GM12878 (cell line): ENCODE measurements at regions not wholly inside any gene's neighbourhood (a gene's known extent, or its start where the extent isn't known, plus 50 kb on each side); places are given as distances from the start of the nearest gene placed in this dataset.

Experiments
- ATAC-seq: fragments of 200-7000 bp; cut with Tn5 transposase; 3 replicates; pipeline ENCODE4 v1.9.1; 2020; ENCODE audit warnings: mild to moderate bottlenecking, moderate library complexity
- BruUV-seq: library from RNA; stranded (reverse); fragments of 400-500 nt; replicated peaks from 2 replicates; lab custom pipeline; 2021; lab: Mats Ljungman, UMichigan
- CTCF ChIA-PET: fragments of 300-600 bp; sonication (Branson Sonifier 250); formaldehyde crosslinking; extraction: SDS; loops from one replicate; lab custom pipeline; 2021; ENCODE audit warnings: inconsistent platforms; lab: Yijun Ruan, JAX
- POLR2A ChIA-PET: fragments of 350-600 bp; formaldehyde crosslinking; extraction: SDS; loops from one replicate; lab custom pipeline; 2021; ENCODE audit warnings: inconsistent platforms; lab: Charles Lee
- RAD21 ChIA-PET: fragments of 300-600 bp; sonication (Branson Sonifier 250); formaldehyde crosslinking; loops from one replicate; lab custom pipeline; 2023; ENCODE audit warnings: antibody characterized with exemption; ENCODE audit not compliant: unreplicated experiment; lab: Charles Lee
- SMC1A ChIA-PET: fragments of 300-600 bp; sonication (Branson Sonifier 250); formaldehyde crosslinking; loops from one replicate; lab custom pipeline; 2023; ENCODE audit not compliant: unreplicated experiment, uncharacterized antibody; lab: Charles Lee
- DNase-seq: peaks from one replicate; pipeline ENCODE4 v3.0.0-alpha.2; 2011; ENCODE audit warnings: low read depth, low spot score
- FAIRE-seq: peaks from 3 replicates; lab custom pipeline; 2011; peaks lifted over from hg19 to GRCh38; lab: Jason Lieb, UNC
- H2AFZ ChIP-seq: 2 replicates; pipeline ENCODE4 v1.6.0; 2011; ENCODE audit warnings: low read depth, low read length, control low read depth; ENCODE audit not compliant: control insufficient read depth
- H3K27ac ChIP-seq: 2 replicates; pipeline ENCODE4 v1.5.1; 2011; ENCODE audit warnings: control low read depth; ENCODE audit not compliant: control insufficient read depth, insufficient read depth
- H3K27me3 ChIP-seq, 2 experiments: replicated peaks in 1 of 2; 2 replicates each; pipeline versions ENCODE4 v1.6.0 to v1.6.1; 2011; ENCODE audit warnings: low read length in 1 of 2; ENCODE audit not compliant: control insufficient read depth in 2 of 2, insufficient read depth in 2 of 2
- H3K36me3 ChIP-seq, 2 experiments: 2 replicates each; pipeline ENCODE4 v1.5.1; 2011; ENCODE audit warnings: low read length in 1 of 2; ENCODE audit not compliant: control insufficient read depth in 2 of 2, insufficient read depth in 2 of 2
- H3K4me1 ChIP-seq: 2 replicates; pipeline ENCODE4 v1.6.1; 2011; ENCODE audit warnings: mild to moderate bottlenecking, low read length, moderate library complexity, mixed read lengths; ENCODE audit not compliant: control insufficient read depth, insufficient read depth
- H3K4me2 ChIP-seq: 2 replicates; pipeline ENCODE4 v1.6.0; 2011; ENCODE audit warnings: control low read depth; ENCODE audit not compliant: control insufficient read depth, insufficient read depth
- H3K4me3 ChIP-seq: fragments of 200-600 bp; sonication (generic); 2 replicates; pipeline ENCODE4 v1.5.1; 2016
- H3K79me2 ChIP-seq: 2 replicates; pipeline ENCODE4 v1.6.0; 2011; ENCODE audit warnings: low read length; ENCODE audit not compliant: control insufficient read depth, insufficient read depth
- H3K9ac ChIP-seq: 2 replicates; pipeline ENCODE4 v1.8.0; 2011; ENCODE audit warnings: low read length, control low read depth, mixed read lengths; ENCODE audit not compliant: control insufficient read depth, insufficient read depth
- H3K9me3 ChIP-seq: replicated peaks from 3 replicates; pipeline ENCODE4 v1.5.1; 2011; ENCODE audit warnings: mild to moderate bottlenecking, low read length; ENCODE audit not compliant: control insufficient read depth, insufficient read depth
- H4K20me1 ChIP-seq: 2 replicates; pipeline ENCODE4 v1.6.0; 2011; ENCODE audit not compliant: control insufficient read depth, insufficient read depth
- EZH2 ChIP-seq: IDR thresholded peaks from 2 replicates; pipeline ENCODE4 v1.6.1; 2012; ENCODE audit warnings: low read depth, mild to moderate bottlenecking, control low read depth, inconsistent platforms, low read length, borderline replicate concordance; ENCODE audit not compliant: control insufficient read depth
- IRF4 ChIP-seq: IDR thresholded peaks from 2 replicates; pipeline ENCODE4 v1.6.1; 2011; ENCODE audit warnings: low read depth, low read length
- KAT2A ChIP-seq: conservative IDR thresholded peaks from 2 replicates; pipeline ENCODE4 v1.6.1; 2011; ENCODE audit warnings: low read depth, low read length; ENCODE audit not compliant: control insufficient read depth
- POLR2AphosphoS2 ChIP-seq: IDR thresholded peaks from 2 replicates; pipeline ENCODE4 v1.6.1; 2011; ENCODE audit warnings: low read depth, mild to moderate bottlenecking, low read length, improper control_type of control experiment, moderate library complexity
- SMAD1 ChIP-seq: fragments of 450-650 bp; IDR thresholded peaks from 2 replicates; pipeline ENCODE4 v1.6.1; 2018; ENCODE audit warnings: mild to moderate bottlenecking, low read depth; ENCODE audit not compliant: partially characterized antibody
- SMAD5 ChIP-seq: IDR thresholded peaks from 2 replicates; pipeline ENCODE4 v1.6.1; 2016; ENCODE audit warnings: antibody characterized with exemption, low read depth
- SMARCA5 ChIP-seq: fragments of 450-650 bp; IDR thresholded peaks from 2 replicates; pipeline ENCODE4 v1.6.1; 2017; ENCODE audit warnings: mild to moderate bottlenecking
- TAF1 ChIP-seq: IDR thresholded peaks from 2 replicates; pipeline ENCODE4 v1.6.1; 2011; ENCODE audit warnings: mild to moderate bottlenecking, low read depth, low read length, borderline replicate concordance
- ZBTB33 ChIP-seq: fragments of 450-650 bp; IDR thresholded peaks from 2 replicates; pipeline ENCODE4 v1.6.1; 2017; ENCODE audit warnings: mild to moderate bottlenecking
- ZNF274 ChIP-seq: IDR thresholded peaks from one replicate; pipeline ENCODE4 v1.8.0; 2011; ENCODE audit not compliant: insufficient read length, insufficient read depth
- WGBS: methylation state at CpG from one replicate; pipeline ENCODE4 v1.1.6; 2016; ENCODE audit warnings: low lambda C conversion rate; ENCODE audit not compliant: insufficient replicate concordance, insufficient coverage; ENCODE audit errors: missing lambda C conversion rate; 5-methylcytosine and 5-hydroxymethylcytosine counted together
- in situ Hi-C: fragments of 300-500 bp; cut with MboI; formaldehyde crosslinking; loops from 9 replicates; pipeline ENCODE4 v1.14.3; 2018; ENCODE audit warnings: mixed read lengths
- intact Hi-C: fragments of 100-400 bp; cut with micrococcal nuclease; formaldehyde crosslinking; loops from one replicate; pipeline ENCODE4 v1.14.2; 2022; ENCODE audit not compliant: unreplicated experiment
- TF ChIP-seq, protein P1 (sequence below): fragments of 150-350 bp; IDR thresholded peaks from 2 replicates; pipeline ENCODE4 v1.6.1; 2016; ENCODE audit warnings: low read depth, low read length
- TF ChIP-seq, protein P2 (sequence below): fragments of 150-350 bp; IDR thresholded peaks from 2 replicates; pipeline ENCODE4 v1.6.1; 2014; ENCODE audit warnings: mild to moderate bottlenecking, low read depth, low read length
- TF ChIP-seq, protein P3 (sequence below): fragments of 450-650 bp; IDR thresholded peaks from 2 replicates; pipeline ENCODE4 v1.6.1; 2018; ENCODE audit warnings: mild to moderate bottlenecking, low read depth, moderate library complexity; ENCODE audit not compliant: partially characterized antibody
- TF ChIP-seq, protein P4 (sequence below): IDR thresholded peaks from 2 replicates; pipeline ENCODE4 v1.6.1; 2011; ENCODE audit warnings: borderline replicate concordance, low read depth, mild to moderate bottlenecking, moderate library complexity, low read length; ENCODE audit not compliant: insufficient read depth, poor library complexity, severe bottlenecking

- SMC1A ChIA-PET = no interaction called here
- no peak overlapping the region for H3K4me3 ChIP-seq
- FAIRE-seq (no peak), ATAC-seq (no peak), DNase-seq (no peak)
- CTCF ChIA-PET = no interaction called here
- 55% methylated on average over 3 of the region's 3 CpGs for WGBS
- intact Hi-C loops = no loop called here
- H2AFZ ChIP-seq = no peak overlapping the region
- no peaks in the 10 kb centered on the region for H3K27me3 ChIP-seq
- RAD21 ChIA-PET = no interaction called here
- in situ Hi-C loops = no loop called here
- H4K20me1 ChIP-seq = no peaks in the 10 kb centered on the region
- no peak overlapping the region for H3K4me2 ChIP-seq
- H3K27ac ChIP-seq = no peak overlapping the region
- H3K9me3 ChIP-seq = no peaks in the 10 kb centered on the region
- POLR2A ChIA-PET = no interaction called here
- H3K36me3 ChIP-seq = no peaks in the 10 kb centered on the region
- BruUV-seq = no TSS peak
- no peak overlapping the region for H3K9ac ChIP-seq
- no peaks in the 10 kb centered on the region for H3K79me2 ChIP-seq
- no peaks in the 10 kb centered on the region for H3K4me1 ChIP-seq
- TF ChIP-seq, protein P1, sequence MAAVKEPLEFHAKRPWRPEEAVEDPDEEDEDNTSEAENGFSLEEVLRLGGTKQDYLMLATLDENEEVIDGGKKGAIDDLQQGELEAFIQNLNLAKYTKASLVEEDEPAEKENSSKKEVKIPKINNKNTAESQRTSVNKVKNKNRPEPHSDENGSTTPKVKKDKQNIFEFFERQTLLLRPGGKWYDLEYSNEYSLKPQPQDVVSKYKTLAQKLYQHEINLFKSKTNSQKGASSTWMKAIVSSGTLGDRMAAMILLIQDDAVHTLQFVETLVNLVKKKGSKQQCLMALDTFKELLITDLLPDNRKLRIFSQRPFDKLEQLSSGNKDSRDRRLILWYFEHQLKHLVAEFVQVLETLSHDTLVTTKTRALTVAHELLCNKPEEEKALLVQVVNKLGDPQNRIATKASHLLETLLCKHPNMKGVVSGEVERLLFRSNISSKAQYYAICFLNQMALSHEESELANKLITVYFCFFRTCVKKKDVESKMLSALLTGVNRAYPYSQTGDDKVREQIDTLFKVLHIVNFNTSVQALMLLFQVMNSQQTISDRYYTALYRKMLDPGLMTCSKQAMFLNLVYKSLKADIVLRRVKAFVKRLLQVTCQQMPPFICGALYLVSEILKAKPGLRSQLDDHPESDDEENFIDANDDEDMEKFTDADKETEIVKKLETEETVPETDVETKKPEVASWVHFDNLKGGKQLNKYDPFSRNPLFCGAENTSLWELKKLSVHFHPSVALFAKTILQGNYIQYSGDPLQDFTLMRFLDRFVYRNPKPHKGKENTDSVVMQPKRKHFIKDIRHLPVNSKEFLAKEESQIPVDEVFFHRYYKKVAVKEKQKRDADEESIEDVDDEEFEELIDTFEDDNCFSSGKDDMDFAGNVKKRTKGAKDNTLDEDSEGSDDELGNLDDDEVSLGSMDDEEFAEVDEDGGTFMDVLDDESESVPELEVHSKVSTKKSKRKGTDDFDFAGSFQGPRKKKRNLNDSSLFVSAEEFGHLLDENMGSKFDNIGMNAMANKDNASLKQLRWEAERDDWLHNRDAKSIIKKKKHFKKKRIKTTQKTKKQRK = no peak
- no peak for TF ChIP-seq KAT2A
- TF ChIP-seq ZNF274 = no peak
- no peak for TF ChIP-seq EZH2
- TF ChIP-seq SMAD1 = no peak
- TF ChIP-seq, protein P2, sequence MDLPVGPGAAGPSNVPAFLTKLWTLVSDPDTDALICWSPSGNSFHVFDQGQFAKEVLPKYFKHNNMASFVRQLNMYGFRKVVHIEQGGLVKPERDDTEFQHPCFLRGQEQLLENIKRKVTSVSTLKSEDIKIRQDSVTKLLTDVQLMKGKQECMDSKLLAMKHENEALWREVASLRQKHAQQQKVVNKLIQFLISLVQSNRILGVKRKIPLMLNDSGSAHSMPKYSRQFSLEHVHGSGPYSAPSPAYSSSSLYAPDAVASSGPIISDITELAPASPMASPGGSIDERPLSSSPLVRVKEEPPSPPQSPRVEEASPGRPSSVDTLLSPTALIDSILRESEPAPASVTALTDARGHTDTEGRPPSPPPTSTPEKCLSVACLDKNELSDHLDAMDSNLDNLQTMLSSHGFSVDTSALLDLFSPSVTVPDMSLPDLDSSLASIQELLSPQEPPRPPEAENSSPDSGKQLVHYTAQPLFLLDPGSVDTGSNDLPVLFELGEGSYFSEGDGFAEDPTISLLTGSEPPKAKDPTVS = no peak
- no peak for TF ChIP-seq SMARCA5
- TF ChIP-seq ZBTB33 = no peak
- TF ChIP-seq SMAD5 = no peak
- TF ChIP-seq, protein P3, sequence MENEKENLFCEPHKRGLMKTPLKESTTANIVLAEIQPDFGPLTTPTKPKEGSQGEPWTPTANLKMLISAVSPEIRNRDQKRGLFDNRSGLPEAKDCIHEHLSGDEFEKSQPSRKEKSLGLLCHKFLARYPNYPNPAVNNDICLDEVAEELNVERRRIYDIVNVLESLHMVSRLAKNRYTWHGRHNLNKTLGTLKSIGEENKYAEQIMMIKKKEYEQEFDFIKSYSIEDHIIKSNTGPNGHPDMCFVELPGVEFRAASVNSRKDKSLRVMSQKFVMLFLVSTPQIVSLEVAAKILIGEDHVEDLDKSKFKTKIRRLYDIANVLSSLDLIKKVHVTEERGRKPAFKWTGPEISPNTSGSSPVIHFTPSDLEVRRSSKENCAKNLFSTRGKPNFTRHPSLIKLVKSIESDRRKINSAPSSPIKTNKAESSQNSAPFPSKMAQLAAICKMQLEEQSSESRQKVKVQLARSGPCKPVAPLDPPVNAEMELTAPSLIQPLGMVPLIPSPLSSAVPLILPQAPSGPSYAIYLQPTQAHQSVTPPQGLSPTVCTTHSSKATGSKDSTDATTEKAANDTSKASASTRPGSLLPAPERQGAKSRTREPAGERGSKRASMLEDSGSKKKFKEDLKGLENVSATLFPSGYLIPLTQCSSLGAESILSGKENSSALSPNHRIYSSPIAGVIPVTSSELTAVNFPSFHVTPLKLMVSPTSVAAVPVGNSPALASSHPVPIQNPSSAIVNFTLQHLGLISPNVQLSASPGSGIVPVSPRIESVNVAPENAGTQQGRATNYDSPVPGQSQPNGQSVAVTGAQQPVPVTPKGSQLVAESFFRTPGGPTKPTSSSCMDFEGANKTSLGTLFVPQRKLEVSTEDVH = no peak
- TF ChIP-seq POLR2AphosphoS2 = no peak
- TF ChIP-seq, protein P4, sequence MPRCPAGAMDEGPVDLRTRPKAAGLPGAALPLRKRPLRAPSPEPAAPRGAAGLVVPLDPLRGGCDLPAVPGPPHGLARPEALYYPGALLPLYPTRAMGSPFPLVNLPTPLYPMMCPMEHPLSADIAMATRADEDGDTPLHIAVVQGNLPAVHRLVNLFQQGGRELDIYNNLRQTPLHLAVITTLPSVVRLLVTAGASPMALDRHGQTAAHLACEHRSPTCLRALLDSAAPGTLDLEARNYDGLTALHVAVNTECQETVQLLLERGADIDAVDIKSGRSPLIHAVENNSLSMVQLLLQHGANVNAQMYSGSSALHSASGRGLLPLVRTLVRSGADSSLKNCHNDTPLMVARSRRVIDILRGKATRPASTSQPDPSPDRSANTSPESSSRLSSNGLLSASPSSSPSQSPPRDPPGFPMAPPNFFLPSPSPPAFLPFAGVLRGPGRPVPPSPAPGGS = no peak
- TF ChIP-seq TAF1 = no peak
- no peak for TF ChIP-seq IRF4
Observed at GRCh38 chr18:46294318-46294717, 190.1 kb downstream of the HAUS1 start.
